Chondrocyte (in vitro differentiated cells): ENCODE measurements at regions not wholly inside any gene's neighbourhood (a gene's known extent, or its start where the extent isn't known, plus 50 kb on each side); places are given as distances from the start of the nearest gene placed in this dataset.
A peak's percentile ranks its signal among the peaks of the same experiment; 100 is the strongest.
"Not testable (repeated sequence)": the region's sequence is repeated elsewhere in the genome, so short reads cannot be mapped to it uniquely, and the experiment has no call there.

Experiments used
- DNase-seq: peaks from one replicate; pipeline ENCODE4 v3.0.0; 2021; ENCODE audit warnings: mixed read lengths, low spot score
- H3K27ac Mint-ChIP-seq: one replicate; pipeline ENCODE4 v1.8.0; 2021; ENCODE audit warnings: mild to moderate bottlenecking, moderate library complexity, mixed read lengths; ENCODE audit not compliant: unreplicated experiment
- H3K27me3 Mint-ChIP-seq: 2 replicates; pipeline ENCODE4 v1.8.0; 2021; ENCODE audit warnings: low read depth, mixed read lengths
- H3K36me3 Mint-ChIP-seq: 2 replicates; pipeline ENCODE4 v1.8.0; 2021; ENCODE audit warnings: low read depth, mixed read lengths
- H3K4me1 Mint-ChIP-seq: 2 replicates; pipeline ENCODE4 v1.8.0; 2021; ENCODE audit warnings: low read depth, mild to moderate bottlenecking, mixed read lengths
- H3K4me3 Mint-ChIP-seq: one replicate; pipeline ENCODE4 v1.8.0; 2021; ENCODE audit warnings: mild to moderate bottlenecking, moderate library complexity, mixed read lengths; ENCODE audit not compliant: unreplicated experiment
- H3K9me3 Mint-ChIP-seq: 2 replicates; pipeline ENCODE4 v1.8.0; 2021; ENCODE audit warnings: low read depth, mixed read lengths
- CTCF ChIP-seq: fragments of 200-600 bp; sonication (generic); IDR thresholded peaks from 2 replicates; pipeline ENCODE4 v1.5.0; 2021; ENCODE audit warnings: antibody characterized with exemption, mild to moderate bottlenecking, moderate library complexity

GRCh38 chr4:66017671-66018070 is 347.4 kb upstream of the EPHA5 start:
- Mint-ChIP-seq H3K9me3 (peaks cover 28% of the 10 kb centered on the region), H3K27ac (no peak overlapping the region), H3K4me3 (no peak overlapping the region), H3K4me1 (no peaks in the 10 kb centered on the region), H3K27me3 (no peaks in the 10 kb centered on the region), H3K36me3 (peaks cover 10% of the 10 kb centered on the region)
- TF ChIP-seq CTCF, result no peak
- DNase-seq, result no peak

GRCh38 chr4:66016240-66016639 is 346.0 kb upstream of the EPHA5 start:
- Mint-ChIP-seq H3K9me3 (peaks cover 35% of the 10 kb centered on the region), H3K36me3 (peaks cover 17% of the 10 kb centered on the region), H3K4me3 (no peak overlapping the region), H3K27ac (no peak overlapping the region), H3K27me3 (no peaks in the 10 kb centered on the region), H3K4me1 (no peaks in the 10 kb centered on the region)
- TF ChIP-seq CTCF, result no peak
- DNase-seq, result no peak

- peaks cover 41% of the 10 kb centered on the region for H3K9me3 Mint-ChIP-seq
Measured at GRCh38 chr4:66014146-66014765, 344.0 kb upstream of the EPHA5 start.

GRCh38 chr4:66000510-66001117 is 330.3 kb upstream of the EPHA5 start:
- H3K27ac Mint-ChIP-seq, result peak overlapping the region; percentile 37
- peaks cover 2% of the 10 kb centered on the region for H3K36me3 Mint-ChIP-seq
- peak overlapping the region; percentile 50 for H3K4me3 Mint-ChIP-seq
- peaks cover 20% of the 10 kb centered on the region for H3K4me1 Mint-ChIP-seq
- TF ChIP-seq CTCF, result no peak
- DNase-seq, result no peak
- peaks cover 16% of the 10 kb centered on the region for H3K9me3 Mint-ChIP-seq
- H3K27me3 Mint-ChIP-seq, result no peaks in the 10 kb centered on the region

More at GRCh38 chr4:66014146-66014765, 344.0 kb upstream of the EPHA5 start:
- H3K4me3 Mint-ChIP-seq, result no peak overlapping the region
- H3K4me1 Mint-ChIP-seq, result no peaks in the 10 kb centered on the region
- DNase-seq, result peak; percentile 35
- no peak for TF ChIP-seq CTCF
- no peaks in the 10 kb centered on the region for H3K27me3 Mint-ChIP-seq
- peaks cover 20% of the 10 kb centered on the region for H3K36me3 Mint-ChIP-seq
- H3K27ac Mint-ChIP-seq, result no peak overlapping the region

- H3K9me3 Mint-ChIP-seq, result peaks cover 11% of the 10 kb centered on the region
- peaks cover 2% of the 10 kb centered on the region for H3K36me3 Mint-ChIP-seq
- H3K27ac Mint-ChIP-seq, result peak overlapping the region; percentile 94
- peak overlapping the region; percentile 85 for H3K4me3 Mint-ChIP-seq
- DNase-seq, result no peak
- no peak for TF ChIP-seq CTCF
- H3K27me3 Mint-ChIP-seq, result no peaks in the 10 kb centered on the region
- H3K4me1 Mint-ChIP-seq, result peaks cover 20% of the 10 kb centered on the region
Measured at GRCh38 chr4:65999518-65999871, 329.2 kb upstream of the EPHA5 start.

- peak overlapping the region; percentile 94 for H3K27ac Mint-ChIP-seq
- peaks cover 20% of the 10 kb centered on the region for H3K4me1 Mint-ChIP-seq
- not testable (repeated sequence) for H3K9me3 Mint-ChIP-seq, H3K36me3 Mint-ChIP-seq, H3K27me3 Mint-ChIP-seq, DNase-seq
- H3K4me3 Mint-ChIP-seq, result peak overlapping the region; percentile 85
Measured at GRCh38 chr4:65998807-65999517, 328.7 kb upstream of the EPHA5 start.
